ENCODE measurements at regions not wholly inside any gene's neighbourhood (a gene's known extent, or its start where the extent isn't known, plus 50 kb on each side); places are given as distances from the start of the nearest gene placed in this dataset.

DNA sequence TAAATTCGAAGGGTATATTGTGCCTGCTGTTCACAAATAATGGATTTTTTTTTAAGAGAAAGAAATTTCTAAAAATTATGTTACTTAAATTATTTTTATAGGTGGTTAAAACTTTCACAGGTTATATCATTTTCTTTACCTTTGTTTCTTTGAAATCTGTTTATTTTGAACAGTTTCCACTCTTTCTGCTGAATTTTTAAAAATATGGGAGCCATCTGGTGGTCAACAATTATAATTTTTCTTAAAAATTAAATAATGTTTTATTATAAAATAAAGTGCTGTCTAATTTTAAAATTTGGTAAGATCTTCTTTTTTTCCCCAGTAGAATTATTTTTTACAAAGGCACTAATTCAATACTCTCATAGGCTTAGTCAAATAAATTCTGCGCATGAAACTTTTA lies 263.9 kb downstream of the ETV1 start:
- no peaks in the 10 kb centered on the region for H3K36me3 ChIP-seq (replicated peaks in 1 of 2; ENCODE audit: control extremely low read depth in 1 of 2, control insufficient read depth in 1 of 2, extremely low read depth in 1 of 2, insufficient read depth in 2 of 2, low read length in 1 of 2)
- no peaks in the 10 kb centered on the region for H3K9me3 ChIP-seq (ENCODE audit: control extremely low read depth in 1 of 3, control insufficient read depth in 2 of 3, insufficient read depth in 1 of 3, low read length in 2 of 3)
- H3K27ac ChIP-seq (ENCODE audit: low read length in 2 of 2) = no peak overlapping the region
- Mint-ChIP-seq H3K9me3 (ENCODE audit: insufficient read depth) (peaks cover 3% of the 10 kb centered on the region), H3K27ac (no peak overlapping the region), H3K4me3 (no peak overlapping the region), H3K27me3 (no peaks in the 10 kb centered on the region), H3K4me1 (no peaks in the 10 kb centered on the region)
- H4K20me1 ChIP-seq (ENCODE audit: control insufficient read depth, insufficient read depth, low read length, poor library complexity, severe bottlenecking) = no peaks in the 10 kb centered on the region
- no peak overlapping the region for H3K4me2 ChIP-seq (replicated peaks; ENCODE audit: low read depth, low read length, poor library complexity, severe bottlenecking)
- ChIA-PET POLR2A (no interaction called here), CTCF (no interaction called here)
- intact Hi-C loops (cut with micrococcal nuclease) = no loop called here
- no peak overlapping the region for H2AFZ ChIP-seq (ENCODE audit: insufficient read depth, low read depth, low read length, poor library complexity, severe bottlenecking)
- ATAC-seq (ENCODE audit: low read depth) (no peak), DNase-seq (no peak)
- no CpG with 5 or more reads among the region's 2 CpGs for WGBS (ENCODE audit: insufficient coverage)
- no peak overlapping the region for H3K9ac ChIP-seq (ENCODE audit: low read length)
- no peaks in the 10 kb centered on the region for H3K27me3 ChIP-seq (replicated peaks in 1 of 4; ENCODE audit: control extremely low read depth in 1 of 4, control insufficient read depth in 3 of 4, insufficient read depth in 4 of 4, low read length in 3 of 4)
- TF ChIP-seq, protein P1, sequence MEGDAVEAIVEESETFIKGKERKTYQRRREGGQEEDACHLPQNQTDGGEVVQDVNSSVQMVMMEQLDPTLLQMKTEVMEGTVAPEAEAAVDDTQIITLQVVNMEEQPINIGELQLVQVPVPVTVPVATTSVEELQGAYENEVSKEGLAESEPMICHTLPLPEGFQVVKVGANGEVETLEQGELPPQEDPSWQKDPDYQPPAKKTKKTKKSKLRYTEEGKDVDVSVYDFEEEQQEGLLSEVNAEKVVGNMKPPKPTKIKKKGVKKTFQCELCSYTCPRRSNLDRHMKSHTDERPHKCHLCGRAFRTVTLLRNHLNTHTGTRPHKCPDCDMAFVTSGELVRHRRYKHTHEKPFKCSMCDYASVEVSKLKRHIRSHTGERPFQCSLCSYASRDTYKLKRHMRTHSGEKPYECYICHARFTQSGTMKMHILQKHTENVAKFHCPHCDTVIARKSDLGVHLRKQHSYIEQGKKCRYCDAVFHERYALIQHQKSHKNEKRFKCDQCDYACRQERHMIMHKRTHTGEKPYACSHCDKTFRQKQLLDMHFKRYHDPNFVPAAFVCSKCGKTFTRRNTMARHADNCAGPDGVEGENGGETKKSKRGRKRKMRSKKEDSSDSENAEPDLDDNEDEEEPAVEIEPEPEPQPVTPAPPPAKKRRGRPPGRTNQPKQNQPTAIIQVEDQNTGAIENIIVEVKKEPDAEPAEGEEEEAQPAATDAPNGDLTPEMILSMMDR (IDR thresholded peaks at IDR 0.05) = no peak
- TF ChIP-seq EZH2 (IDR thresholded peaks at IDR 0.05; ENCODE audit: borderline replicate concordance, insufficient read depth, low read depth, low read length, poor library complexity, severe bottlenecking) = no peak
- no peak overlapping the region for H3K4me3 ChIP-seq (ENCODE audit: control extremely low read depth in 1 of 5, extremely low read depth in 1 of 5, insufficient read depth in 1 of 5, low read depth in 2 of 5, low read length in 4 of 5)
- H3K4me1 ChIP-seq (ENCODE audit: control insufficient read depth in 2 of 2, insufficient read depth in 2 of 2, low read length in 2 of 2) = no peaks in the 10 kb centered on the region
- H3K79me2 ChIP-seq (ENCODE audit: control insufficient read depth, insufficient read depth, low read length) = no peaks in the 10 kb centered on the region

DNA sequence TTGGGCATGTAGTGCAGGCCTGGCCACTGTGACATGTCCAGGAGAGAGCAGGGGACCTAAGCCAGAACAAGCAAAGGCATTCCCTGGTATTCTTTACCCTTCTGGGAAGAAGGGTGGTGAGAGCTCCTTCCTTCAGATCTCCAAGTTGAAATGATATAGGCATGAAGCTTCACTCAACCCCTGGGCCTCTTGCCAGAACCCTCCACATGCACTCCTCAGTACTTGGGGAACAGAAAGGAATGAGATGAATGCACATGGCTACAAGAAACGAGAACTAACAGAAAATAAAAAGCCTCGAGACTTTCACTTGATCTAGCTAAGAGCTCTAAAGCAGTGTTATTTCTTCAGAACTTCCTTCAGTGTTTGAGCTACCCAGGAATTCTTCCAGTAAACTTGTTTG lies 262.2 kb downstream of the ETV1 start:
- no peaks in the 10 kb centered on the region for H3K4me1 ChIP-seq (ENCODE audit: control insufficient read depth in 2 of 2, insufficient read depth in 2 of 2, low read length in 2 of 2)
- H3K36me3 ChIP-seq (replicated peaks in 1 of 2; ENCODE audit: control extremely low read depth in 1 of 2, control insufficient read depth in 1 of 2, extremely low read depth in 1 of 2, insufficient read depth in 2 of 2, low read length in 1 of 2) = no peaks in the 10 kb centered on the region
- POLR2A ChIA-PET = no interaction called here
- H3K27ac ChIP-seq (ENCODE audit: low read length in 2 of 2) = no peak overlapping the region
- no peak overlapping the region for H3K4me3 ChIP-seq (ENCODE audit: control extremely low read depth in 1 of 5, extremely low read depth in 1 of 5, insufficient read depth in 1 of 5, low read depth in 2 of 5, low read length in 4 of 5)
- no peak overlapping the region for H3K9ac ChIP-seq (ENCODE audit: low read length)
- Mint-ChIP-seq H3K4me3 (no peak overlapping the region), H3K9me3 (ENCODE audit: insufficient read depth) (peaks cover 3% of the 10 kb centered on the region), H3K4me1 (no peaks in the 10 kb centered on the region), H3K27ac (no peak overlapping the region), H3K27me3 (no peaks in the 10 kb centered on the region)
- H4K20me1 ChIP-seq (ENCODE audit: control insufficient read depth, insufficient read depth, low read length, poor library complexity, severe bottlenecking) = no peaks in the 10 kb centered on the region
- no peak overlapping the region for H3K4me2 ChIP-seq (replicated peaks; ENCODE audit: low read depth, low read length, poor library complexity, severe bottlenecking)
- H3K27me3 ChIP-seq (replicated peaks in 1 of 4; ENCODE audit: control extremely low read depth in 1 of 4, control insufficient read depth in 3 of 4, insufficient read depth in 4 of 4, low read length in 3 of 4) = no peaks in the 10 kb centered on the region
- CTCF ChIA-PET = no interaction called here
- no peaks in the 10 kb centered on the region for H3K9me3 ChIP-seq (ENCODE audit: control extremely low read depth in 1 of 3, control insufficient read depth in 2 of 3, insufficient read depth in 1 of 3, low read length in 2 of 3)
- ATAC-seq (ENCODE audit: low read depth) (no peak), DNase-seq (no peak)
- intact Hi-C loops (cut with micrococcal nuclease) = no loop called here
- H2AFZ ChIP-seq (ENCODE audit: insufficient read depth, low read depth, low read length, poor library complexity, severe bottlenecking) = no peak overlapping the region
- H3K79me2 ChIP-seq (ENCODE audit: control insufficient read depth, insufficient read depth, low read length) = no peaks in the 10 kb centered on the region
- TF ChIP-seq EZH2 (IDR thresholded peaks at IDR 0.05; ENCODE audit: borderline replicate concordance, insufficient read depth, low read depth, low read length, poor library complexity, severe bottlenecking) = no peak
- TF ChIP-seq, protein P1 (IDR thresholded peaks at IDR 0.05) = no peak
- no CpG with 5 or more reads among the region's 2 CpGs for WGBS (ENCODE audit: insufficient coverage)
